Keratinocyte (primary cell): ENCODE measurements at regions not wholly inside any gene's neighbourhood (a gene's known extent, or its start where the extent isn't known, plus 50 kb on each side); places are given as distances from the start of the nearest gene placed in this dataset.

Source experiments
- DNase-seq: peaks from one replicate; pipeline ENCODE4 v3.0.0-alpha.2; 2011; ENCODE audit warnings: low read depth, missing footprints, low spot score
- FAIRE-seq: peaks from 2 replicates; lab custom pipeline; 2011; peaks lifted over from hg19 to GRCh38; lab: Jason Lieb, UNC
- H2AFZ ChIP-seq: 2 replicates; pipeline ENCODE4 v1.6.0; 2012; ENCODE audit warnings: low read length, control low read depth, inconsistent platforms; ENCODE audit not compliant: control insufficient read depth
- H3K27ac ChIP-seq: 2 replicates; pipeline ENCODE4 v1.5.1; 2011; ENCODE audit warnings: low read length; ENCODE audit not compliant: control insufficient read depth, insufficient read depth
- H3K27me3 ChIP-seq: 3 replicates; pipeline ENCODE4 v1.6.0; 2011; ENCODE audit warnings: low read length; ENCODE audit not compliant: control insufficient read depth, insufficient read depth; ENCODE audit errors: extremely low read depth
- H3K36me3 ChIP-seq, 2 experiments: 2 replicates in 1 of 2; 3 replicates in 1 of 2; pipeline ENCODE4 v1.5.1; 2011; ENCODE audit warnings: low read length in 2 of 2, mild to moderate bottlenecking in 1 of 2; ENCODE audit not compliant: control insufficient read depth in 2 of 2, insufficient read depth in 2 of 2; ENCODE audit errors: extremely low read depth in 1 of 2
- H3K4me1 ChIP-seq: 3 replicates; pipeline ENCODE4 v1.5.1; 2011; ENCODE audit warnings: low read length; ENCODE audit not compliant: control insufficient read depth, insufficient read depth; ENCODE audit errors: extremely low read depth
- H3K4me2 ChIP-seq: 3 replicates; pipeline ENCODE4 v1.6.0; 2011; ENCODE audit warnings: low read depth, low read length; ENCODE audit not compliant: control insufficient read depth, insufficient read depth; ENCODE audit errors: extremely low read depth
- H3K4me3 ChIP-seq, 3 experiments: fragments of 200-600 bp in 1 of 3; sonication (generic) in 1 of 3; 2 replicates in 2 of 3; 3 replicates in 1 of 3; pipeline ENCODE4 v1.5.1; 2011 to 2016; ENCODE audit warnings: low read length in 3 of 3, mild to moderate bottlenecking in 3 of 3, control low read depth in 2 of 3, inconsistent platforms in 1 of 3, low read depth in 1 of 3, mixed read lengths in 1 of 3, mixed run types in 1 of 3, moderate library complexity in 1 of 3; ENCODE audit not compliant: control insufficient read depth in 2 of 3, insufficient read depth in 2 of 3; ENCODE audit errors: extremely low read depth in 1 of 3
- H3K79me2 ChIP-seq: 2 replicates; pipeline ENCODE4 v1.6.0; 2012; ENCODE audit warnings: low read length; ENCODE audit not compliant: control insufficient read depth, insufficient read depth
- H3K9ac ChIP-seq: 3 replicates; pipeline ENCODE4 v1.6.0; 2011; ENCODE audit warnings: low read length; ENCODE audit not compliant: control insufficient read depth, insufficient read depth; ENCODE audit errors: extremely low read depth
- H3K9me1 ChIP-seq: 3 replicates; pipeline ENCODE4 v1.6.0; 2011; ENCODE audit warnings: low read length; ENCODE audit not compliant: control insufficient read depth, insufficient read depth; ENCODE audit errors: extremely low read depth
- H3K9me3 ChIP-seq: 2 replicates; pipeline ENCODE4 v1.5.1; 2012; ENCODE audit warnings: low read depth, low read length; ENCODE audit not compliant: control insufficient read depth
- H4K20me1 ChIP-seq: 3 replicates; pipeline ENCODE4 v1.6.0; 2011; ENCODE audit warnings: low read length; ENCODE audit not compliant: control insufficient read depth, insufficient read depth; ENCODE audit errors: extremely low read depth
- EZH2 ChIP-seq: IDR thresholded peaks from one replicate; pipeline ENCODE4 v1.6.1; 2012; ENCODE audit warnings: inconsistent platforms, mild to moderate bottlenecking, low read length, moderate library complexity
- dilution Hi-C: fragments of 300-500 bp; cut with MboI; formaldehyde crosslinking; loops from one replicate; pipeline ENCODE4 v1.7.0; 2020; ENCODE audit warnings: low sequenced_read_pairs; ENCODE audit not compliant: extremely low pct_ligation_motif_present
- TF ChIP-seq, protein P1 (sequence below), 3 experiments: IDR thresholded peaks in 1 of 3; conservative IDR thresholded peaks in 1 of 3; optimal IDR thresholded peaks in 1 of 3; 2 replicates in 2 of 3; 3 replicates in 1 of 3; pipeline versions ENCODE3 to v1.5.1; 2011; ENCODE audit warnings: low read length in 3 of 3, mild to moderate bottlenecking in 3 of 3, moderate library complexity in 2 of 3, control low read depth in 1 of 3, inconsistent platforms in 1 of 3; ENCODE audit not compliant: insufficient read depth in 2 of 3; ENCODE audit errors: extremely low read depth in 1 of 3

- DNase-seq (no peak), FAIRE-seq (no peak)
- H3K27ac ChIP-seq, result no peak overlapping the region
- no peaks in the 10 kb centered on the region for H3K27me3 ChIP-seq
- no peaks in the 10 kb centered on the region for H4K20me1 ChIP-seq
- H3K4me3 ChIP-seq, result no peak overlapping the region
- H2AFZ ChIP-seq, result no peak overlapping the region
- H3K79me2 ChIP-seq, result no peaks in the 10 kb centered on the region
- no peaks in the 10 kb centered on the region for H3K36me3 ChIP-seq
- no peaks in the 10 kb centered on the region for H3K9me1 ChIP-seq
- dilution Hi-C loops, result no loop called here
- no peaks in the 10 kb centered on the region for H3K9me3 ChIP-seq
- no peak overlapping the region for H3K9ac ChIP-seq
- H3K4me2 ChIP-seq, result no peak overlapping the region
- TF ChIP-seq, protein P1, sequence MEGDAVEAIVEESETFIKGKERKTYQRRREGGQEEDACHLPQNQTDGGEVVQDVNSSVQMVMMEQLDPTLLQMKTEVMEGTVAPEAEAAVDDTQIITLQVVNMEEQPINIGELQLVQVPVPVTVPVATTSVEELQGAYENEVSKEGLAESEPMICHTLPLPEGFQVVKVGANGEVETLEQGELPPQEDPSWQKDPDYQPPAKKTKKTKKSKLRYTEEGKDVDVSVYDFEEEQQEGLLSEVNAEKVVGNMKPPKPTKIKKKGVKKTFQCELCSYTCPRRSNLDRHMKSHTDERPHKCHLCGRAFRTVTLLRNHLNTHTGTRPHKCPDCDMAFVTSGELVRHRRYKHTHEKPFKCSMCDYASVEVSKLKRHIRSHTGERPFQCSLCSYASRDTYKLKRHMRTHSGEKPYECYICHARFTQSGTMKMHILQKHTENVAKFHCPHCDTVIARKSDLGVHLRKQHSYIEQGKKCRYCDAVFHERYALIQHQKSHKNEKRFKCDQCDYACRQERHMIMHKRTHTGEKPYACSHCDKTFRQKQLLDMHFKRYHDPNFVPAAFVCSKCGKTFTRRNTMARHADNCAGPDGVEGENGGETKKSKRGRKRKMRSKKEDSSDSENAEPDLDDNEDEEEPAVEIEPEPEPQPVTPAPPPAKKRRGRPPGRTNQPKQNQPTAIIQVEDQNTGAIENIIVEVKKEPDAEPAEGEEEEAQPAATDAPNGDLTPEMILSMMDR (optimal IDR thresholded peaks at IDR 0.05 in 1 of 3, IDR thresholded peaks at IDR 0.05 in 1 of 3, conservative IDR thresholded peaks at IDR 0.05 in 1 of 3; ENCODE audit: extremely low read depth in 1 of 3, insufficient read depth in 2 of 3, low read length in 3 of 3), result no peak
- TF ChIP-seq EZH2, result no peak
- no peaks in the 10 kb centered on the region for H3K4me1 ChIP-seq
These were observed 238.1 kb upstream of the SEL1L start for GRCh38 chr14:81771651-81772275.

DNA sequence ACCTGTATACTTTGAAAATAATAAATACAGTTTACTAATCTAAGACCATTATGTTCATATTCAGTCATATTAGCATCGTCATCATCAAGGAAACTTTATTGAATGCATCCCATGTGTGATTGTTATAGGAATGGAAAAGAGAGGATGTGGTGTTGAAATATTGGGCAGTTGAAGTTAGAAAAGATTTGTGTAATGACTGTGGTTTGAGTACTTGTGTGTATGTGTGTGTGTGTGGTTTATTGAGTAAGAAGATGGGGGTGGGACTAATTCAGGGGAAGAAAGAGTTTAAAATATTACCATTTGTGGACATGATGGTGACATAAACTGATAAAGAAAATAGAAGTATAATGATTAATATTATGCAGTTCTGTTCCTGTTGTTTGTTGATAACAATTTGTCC lies 238.7 kb upstream of the SEL1L start:
- TF ChIP-seq EZH2, result no peak
- TF ChIP-seq, protein P1 (optimal IDR thresholded peaks at IDR 0.05 in 1 of 3, IDR thresholded peaks at IDR 0.05 in 1 of 3, conservative IDR thresholded peaks at IDR 0.05 in 1 of 3; ENCODE audit: extremely low read depth in 1 of 3, insufficient read depth in 2 of 3, low read length in 3 of 3), result no peak

More for the DNA sequence above, 238.7 kb upstream of the SEL1L start:
- Histone ChIP-seq H3K4me2 (no peak overlapping the region), H3K79me2 (no peaks in the 10 kb centered on the region), H4K20me1 (no peaks in the 10 kb centered on the region), H3K9me3 (no peaks in the 10 kb centered on the region), H3K9ac (no peak overlapping the region), H3K4me3 (no peak overlapping the region), H3K9me1 (no peaks in the 10 kb centered on the region), H3K36me3 (no peaks in the 10 kb centered on the region), H3K4me1 (no peaks in the 10 kb centered on the region), H3K27ac (no peak overlapping the region), H3K27me3 (no peaks in the 10 kb centered on the region), H2AFZ (no peak overlapping the region)
- dilution Hi-C loops, result no loop called here
- DNase-seq (no peak), FAIRE-seq (no peak)
